K562 (cell line): ENCODE measurements at regions not wholly inside any gene's neighbourhood (a gene's known extent, or its start where the extent isn't known, plus 50 kb on each side); places are given as distances from the start of the nearest gene placed in this dataset.

Experiments used
- ATAC-seq: fragments of 200-7000 bp; cut with Tn5 transposase; 3 replicates; pipeline ENCODE4 v1.9.1; 2020; ENCODE audit warnings: moderate library complexity
- BruUV-seq: library from RNA; stranded (reverse); fragments of 400-500 nt; replicated peaks from 2 replicates; lab custom pipeline; 2021; lab: Mats Ljungman, UMichigan
- CTCF ChIA-PET: fragments of 300-600 bp; formaldehyde crosslinking; extraction: SDS; loops from one replicate; lab custom pipeline; 2021; ENCODE audit warnings: low intra/inter-chr PET ratio; lab: Yijun Ruan, JAX
- POLR2A ChIA-PET: fragments of 300-600, 350-650 bp; sonication (Branson Sonifier 250); formaldehyde crosslinking; extraction: SDS; loops from one replicate; lab custom pipeline; 2021; ENCODE audit warnings: antibody characterized with exemption, inconsistent platforms; lab: Yijun Ruan, JAX
- DNase-seq, 4 experiments: peaks; one replicate each; pipeline versions ENCODE4 v3.0.0 to v3.0.0-alpha.2; 2011 to 2018; ENCODE audit warnings: low spot score in 3 of 4, mixed read lengths in 3 of 4; ENCODE audit errors: extremely low read depth in 1 of 4
- FAIRE-seq: peaks from 2 replicates; lab custom pipeline; 2011; peaks lifted over from hg19 to GRCh38; lab: Jason Lieb, UNC
- H2AFZ ChIP-seq: 2 replicates; pipeline ENCODE4 v1.6.0; 2011; ENCODE audit warnings: low read depth, low read length, control low read depth, inconsistent platforms
- H3K27ac ChIP-seq: fragments of 200-600 bp; 3 replicates; pipeline ENCODE4 v1.8.0; 2011; ENCODE audit warnings: low read depth, mild to moderate bottlenecking, control low read depth, inconsistent platforms, low read length, moderate library complexity, mixed read lengths; ENCODE audit errors: extremely low read depth
- H3K27me3 ChIP-seq, 2 experiments: fragments of 300-600 bp in 1 of 2; 2 replicates in 1 of 2; 3 replicates in 1 of 2; pipeline versions ENCODE4 v1.6.0 to v1.8.0; 2011; ENCODE audit warnings: inconsistent platforms in 2 of 2, low read length in 2 of 2, mild to moderate bottlenecking in 1 of 2, mixed read lengths in 1 of 2, moderate library complexity in 1 of 2; ENCODE audit not compliant: control insufficient read depth in 2 of 2, insufficient read depth in 2 of 2
- H3K36me3 ChIP-seq: fragments of 300-600 bp; 3 replicates; pipeline ENCODE4 v1.8.0; 2011; ENCODE audit warnings: mild to moderate bottlenecking, low read length, inconsistent platforms; ENCODE audit not compliant: control insufficient read depth, insufficient read depth
- H3K4me1 ChIP-seq, 2 experiments: fragments of 200-600 bp in 1 of 2; replicated peaks in 1 of 2; 2 replicates in 1 of 2; 3 replicates in 1 of 2; pipeline versions ENCODE4 v1.5.1 to v1.8.0; 2011; ENCODE audit warnings: inconsistent platforms in 2 of 2, low read length in 2 of 2, mild to moderate bottlenecking in 1 of 2, mixed read lengths in 1 of 2, moderate library complexity in 1 of 2; ENCODE audit not compliant: control insufficient read depth in 2 of 2, insufficient read depth in 2 of 2
- H3K4me2 ChIP-seq: 2 replicates; pipeline ENCODE4 v1.6.1; 2011; ENCODE audit warnings: low read length, control low read depth, inconsistent platforms, mixed read lengths; ENCODE audit not compliant: insufficient read depth
- H3K4me3 ChIP-seq: fragments of 200-600 bp; sonication (generic), shearing (Covaris generic); 2 replicates; pipeline ENCODE4 v1.5.1; 2016; ENCODE audit warnings: control low read depth, inconsistent platforms
- H3K79me2 ChIP-seq: fragments of 200-600 bp; 3 replicates; pipeline ENCODE4 v1.8.0; 2011; ENCODE audit warnings: low read length, inconsistent platforms; ENCODE audit not compliant: control insufficient read depth, insufficient read depth
- H3K9ac ChIP-seq, 2 experiments: 2 replicates each; pipeline versions ENCODE4 v1.6.0 to v1.6.1; 2011; ENCODE audit warnings: low read depth in 2 of 2, low read length in 2 of 2, control low read depth in 1 of 2, inconsistent platforms in 1 of 2, mild to moderate bottlenecking in 1 of 2, mixed read lengths in 1 of 2; ENCODE audit not compliant: insufficient read depth in 1 of 2
- H3K9me1 ChIP-seq: one replicate; pipeline ENCODE4 v1.6.0; 2011; ENCODE audit warnings: inconsistent platforms, mild to moderate bottlenecking, low read length, moderate library complexity; ENCODE audit not compliant: control insufficient read depth, insufficient read depth
- H3K9me3 ChIP-seq: replicated peaks from 2 replicates; pipeline ENCODE4 v1.5.1; 2011; ENCODE audit warnings: low read depth, low read length, inconsistent platforms; ENCODE audit not compliant: control insufficient read depth, insufficient read depth
- H4K20me1 ChIP-seq: replicated peaks from 2 replicates; pipeline ENCODE4 v1.6.1; 2011; ENCODE audit warnings: low read length, inconsistent platforms, mixed read lengths; ENCODE audit not compliant: control insufficient read depth, insufficient read depth
- GTF2F1 ChIP-seq: IDR thresholded peaks from 2 replicates; pipeline ENCODE4 v1.6.1; 2011; ENCODE audit warnings: low read depth, low read length, improper control_type of control experiment
- HDGF ChIP-seq: fragments of 450-650 bp; IDR thresholded peaks from 2 replicates; pipeline ENCODE4 v1.6.1; 2016
- KLF10 ChIP-seq: fragments of 250-450 bp; sonication (Bioruptor Pico); IDR thresholded peaks from 2 replicates; pipeline ENCODE4 v1.6.1; 2021; ENCODE audit warnings: matching md5 sums
- NFATC3 ChIP-seq: fragments of 450-650 bp; IDR thresholded peaks from 2 replicates; pipeline ENCODE4 v1.6.1; 2017; ENCODE audit warnings: mild to moderate bottlenecking
- ZFP91 ChIP-seq: sonication (generic); formaldehyde crosslinking; IDR thresholded peaks from 2 replicates; pipeline ENCODE4 v1.8.0; 2022; ENCODE audit warnings: mild to moderate bottlenecking, missing genetic modification reagents
- ZNF586 ChIP-seq: fragments of 450-650 bp; formaldehyde crosslinking; conservative IDR thresholded peaks from 2 replicates; pipeline ENCODE4 v1.4.0; 2020; ENCODE audit warnings: mild to moderate bottlenecking, moderate library complexity
- ZNF639 ChIP-seq, 2 experiments: fragments of 200-800 bp in 1 of 2; sonication (Bioruptor generic) in 1 of 2; sonication (generic) in 1 of 2; formaldehyde crosslinking in 1 of 2; IDR thresholded peaks in 1 of 2; conservative IDR thresholded peaks in 1 of 2; 2 replicates each; pipeline versions ENCODE4 v1.5.0 to v1.6.1; 2016 to 2020; ENCODE audit warnings: missing compliant biosample characterization in 1 of 2, missing genetic modification characterization in 1 of 2, missing genetic modification reagents in 1 of 2
- WGBS: fragments of 100-300 bp; shearing (Covaris generic); methylation state at CpG from one replicate; pipeline ENCODE4 v1.1.6; 2016; ENCODE audit warnings: low coverage, mixed read lengths; ENCODE audit not compliant: insufficient coverage; ENCODE audit errors: missing lambda C conversion rate; 5-methylcytosine and 5-hydroxymethylcytosine counted together
- in situ Hi-C: fragments of 300-500 bp; cut with MboI; formaldehyde crosslinking; loops from 4 replicates; pipeline ENCODE4 v1.15.0; 2018; ENCODE audit warnings: inconsistent platforms, mixed read lengths
- intact Hi-C: fragments of 100-400 bp; cut with micrococcal nuclease; formaldehyde crosslinking; loops from 2 replicates; pipeline ENCODE4 v1.14.2; 2022

GRCh38 chr14:87629788-87630187, 363.2 kb downstream of the GALC start:
- no TSS peak for BruUV-seq
- Histone ChIP-seq H4K20me1 (no peaks in the 10 kb centered on the region), H3K4me2 (no peak overlapping the region), H3K9me1 (no peaks in the 10 kb centered on the region), H3K4me1 (no peaks in the 10 kb centered on the region), H3K27ac (no peak overlapping the region), H2AFZ (no peak overlapping the region), H3K27me3 (no peaks in the 10 kb centered on the region), H3K36me3 (no peaks in the 10 kb centered on the region), H3K79me2 (no peaks in the 10 kb centered on the region), H3K9ac (no peak overlapping the region), H3K9me3 (no peaks in the 10 kb centered on the region), H3K4me3 (no peak overlapping the region)
- CTCF ChIA-PET, result no interaction called here
- ATAC-seq (no peak), DNase-seq (no peak), FAIRE-seq (no peak)
- WGBS, result 0% methylated on average over 3 of the region's 3 CpGs
- in situ Hi-C loops (no loop called here), intact Hi-C loops (no loop called here)
- TF ChIP-seq HDGF (no peak), KLF10 (CRISPR knock-in tag) (no peak), NFATC3 (no peak), GTF2F1 (no peak), ZNF586 (CRISPR knock-in tag) (no peak), ZFP91 (CRISPR knock-in tag) (no peak), ZNF639 (CRISPR knock-in tag; conservative IDR thresholded peaks at IDR 0.05 in 1 of 2, IDR thresholded peaks at IDR 0.05 in 1 of 2) (no peak)
- POLR2A ChIA-PET, result no interaction called here
